ENCODE measurements at regions not wholly inside any gene's neighbourhood (a gene's known extent, or its start where the extent isn't known, plus 50 kb on each side); places are given as distances from the start of the nearest gene placed in this dataset.

- ATAC-seq (no peak), DNase-seq (no peak)
- Histone ChIP-seq H3K4me3 (no peak overlapping the region), H3K9me3 (no peaks in the 10 kb centered on the region), H3K36me3 (no peaks in the 10 kb centered on the region), H3K4me1 (no peaks in the 10 kb centered on the region), H3K27me3 (ENCODE audit: low read depth) (no peaks in the 10 kb centered on the region), H3K27ac (no peak overlapping the region)
- intact Hi-C loops (cut with DNase I): no loop called here
- TF ChIP-seq CTCF (IDR thresholded peaks at IDR 0.05): no peak
Measured at GRCh38 chr18:51767293-51767692, 569.8 kb upstream of the MEX3C start.

- Histone ChIP-seq H3K36me3 (no peaks in the 10 kb centered on the region), H3K27me3 (ENCODE audit: low read depth) (no peaks in the 10 kb centered on the region), H3K4me3 (no peak overlapping the region), H3K9me3 (no peaks in the 10 kb centered on the region), H3K27ac (no peak overlapping the region), H3K4me1 (no peaks in the 10 kb centered on the region)
- intact Hi-C loops (cut with DNase I): no loop called here
- ATAC-seq: no peak
- no peak for TF ChIP-seq CTCF (IDR thresholded peaks at IDR 0.05)
- DNase-seq: no peak
Measured at GRCh38 chr18:51778115-51778514, 561.9 kb upstream of the DCC start.

GRCh38 chr18:51789871-51790270 lies 550.1 kb upstream of the DCC start:
- H3K4me3 ChIP-seq: no peak overlapping the region
- ATAC-seq: no peak
- H3K4me1 ChIP-seq: no peaks in the 10 kb centered on the region
- H3K27me3 ChIP-seq (ENCODE audit: low read depth): no peaks in the 10 kb centered on the region
- H3K9me3 ChIP-seq: no peaks in the 10 kb centered on the region
- H3K36me3 ChIP-seq: no peaks in the 10 kb centered on the region
- DNase-seq: no peak
- no peak for TF ChIP-seq CTCF (IDR thresholded peaks at IDR 0.05)
- H3K27ac ChIP-seq: no peak overlapping the region
- intact Hi-C loops (cut with DNase I): no loop called here

GRCh38 chr18:51801514-51801913 lies 538.5 kb upstream of the DCC start:
- no peak for DNase-seq
- Histone ChIP-seq H3K36me3 (no peaks in the 10 kb centered on the region), H3K4me3 (no peak overlapping the region), H3K9me3 (no peaks in the 10 kb centered on the region), H3K27ac (no peak overlapping the region), H3K27me3 (ENCODE audit: low read depth) (no peaks in the 10 kb centered on the region), H3K4me1 (no peaks in the 10 kb centered on the region)
- TF ChIP-seq CTCF (IDR thresholded peaks at IDR 0.05): no peak
- intact Hi-C loops (cut with DNase I): no loop called here
- no peak for ATAC-seq

- Histone ChIP-seq H3K9me3 (no peaks in the 10 kb centered on the region), H3K4me1 (no peaks in the 10 kb centered on the region), H3K4me3 (no peak overlapping the region), H3K27ac (no peak overlapping the region), H3K36me3 (no peaks in the 10 kb centered on the region), H3K27me3 (ENCODE audit: low read depth) (no peaks in the 10 kb centered on the region)
- no peak for DNase-seq
- ATAC-seq: no peak
- TF ChIP-seq CTCF (IDR thresholded peaks at IDR 0.05): no peak
- intact Hi-C loops (cut with DNase I): no loop called here
Measured at GRCh38 chr18:51802569-51803428, 537.2 kb upstream of the DCC start.

All from lower lobe of right lung (tissue), 2 donors.